GM12878 (cell line): ENCODE measurements at regions not wholly inside any gene's neighbourhood (a gene's known extent, or its start where the extent isn't known, plus 50 kb on each side); places are given as distances from the start of the nearest gene placed in this dataset.

Experiments used
- ATAC-seq: fragments of 200-7000 bp; cut with Tn5 transposase; 3 replicates; pipeline ENCODE4 v1.9.1; 2020; ENCODE audit warnings: mild to moderate bottlenecking, moderate library complexity
- BruUV-seq: library from RNA; stranded (reverse); fragments of 400-500 nt; replicated peaks from 2 replicates; lab custom pipeline; 2021; lab: Mats Ljungman, UMichigan
- CTCF ChIA-PET: fragments of 300-600 bp; sonication (Branson Sonifier 250); formaldehyde crosslinking; extraction: SDS; loops from one replicate; lab custom pipeline; 2021; ENCODE audit warnings: inconsistent platforms; lab: Yijun Ruan, JAX
- POLR2A ChIA-PET: fragments of 350-600 bp; formaldehyde crosslinking; extraction: SDS; loops from one replicate; lab custom pipeline; 2021; ENCODE audit warnings: inconsistent platforms; lab: Charles Lee
- RAD21 ChIA-PET: fragments of 300-600 bp; sonication (Branson Sonifier 250); formaldehyde crosslinking; loops from one replicate; lab custom pipeline; 2023; ENCODE audit warnings: antibody characterized with exemption; ENCODE audit not compliant: unreplicated experiment; lab: Charles Lee
- SMC1A ChIA-PET: fragments of 300-600 bp; sonication (Branson Sonifier 250); formaldehyde crosslinking; loops from one replicate; lab custom pipeline; 2023; ENCODE audit not compliant: unreplicated experiment, uncharacterized antibody; lab: Charles Lee
- DNase-seq: peaks from one replicate; pipeline ENCODE4 v3.0.0-alpha.2; 2011; ENCODE audit warnings: low read depth, low spot score
- FAIRE-seq: peaks from 3 replicates; lab custom pipeline; 2011; peaks lifted over from hg19 to GRCh38; lab: Jason Lieb, UNC
- H2AFZ ChIP-seq: 2 replicates; pipeline ENCODE4 v1.6.0; 2011; ENCODE audit warnings: low read depth, low read length, control low read depth; ENCODE audit not compliant: control insufficient read depth
- H3K27ac ChIP-seq: 2 replicates; pipeline ENCODE4 v1.5.1; 2011; ENCODE audit warnings: control low read depth; ENCODE audit not compliant: control insufficient read depth, insufficient read depth
- H3K27me3 ChIP-seq, 2 experiments: replicated peaks in 1 of 2; 2 replicates each; pipeline versions ENCODE4 v1.6.0 to v1.6.1; 2011; ENCODE audit warnings: low read length in 1 of 2; ENCODE audit not compliant: control insufficient read depth in 2 of 2, insufficient read depth in 2 of 2
- H3K36me3 ChIP-seq, 2 experiments: 2 replicates each; pipeline ENCODE4 v1.5.1; 2011; ENCODE audit warnings: low read length in 1 of 2; ENCODE audit not compliant: control insufficient read depth in 2 of 2, insufficient read depth in 2 of 2
- H3K4me1 ChIP-seq: 2 replicates; pipeline ENCODE4 v1.6.1; 2011; ENCODE audit warnings: mild to moderate bottlenecking, low read length, moderate library complexity, mixed read lengths; ENCODE audit not compliant: control insufficient read depth, insufficient read depth
- H3K4me2 ChIP-seq: 2 replicates; pipeline ENCODE4 v1.6.0; 2011; ENCODE audit warnings: control low read depth; ENCODE audit not compliant: control insufficient read depth, insufficient read depth
- H3K4me3 ChIP-seq: fragments of 200-600 bp; sonication (generic); 2 replicates; pipeline ENCODE4 v1.5.1; 2016
- H3K79me2 ChIP-seq: 2 replicates; pipeline ENCODE4 v1.6.0; 2011; ENCODE audit warnings: low read length; ENCODE audit not compliant: control insufficient read depth, insufficient read depth
- H3K9ac ChIP-seq: 2 replicates; pipeline ENCODE4 v1.8.0; 2011; ENCODE audit warnings: low read length, control low read depth, mixed read lengths; ENCODE audit not compliant: control insufficient read depth, insufficient read depth
- H3K9me3 ChIP-seq: replicated peaks from 3 replicates; pipeline ENCODE4 v1.5.1; 2011; ENCODE audit warnings: mild to moderate bottlenecking, low read length; ENCODE audit not compliant: control insufficient read depth, insufficient read depth
- H4K20me1 ChIP-seq: 2 replicates; pipeline ENCODE4 v1.6.0; 2011; ENCODE audit not compliant: control insufficient read depth, insufficient read depth
- CHD1 ChIP-seq: IDR thresholded peaks from 2 replicates; pipeline ENCODE4 v1.6.1; 2012; ENCODE audit warnings: low read depth, low read length, improper control_type of control experiment
- ETV6 ChIP-seq, 2 experiments: fragments of 450-650 bp in 1 of 2; IDR thresholded peaks in 1 of 2; conservative IDR thresholded peaks in 1 of 2; 2 replicates each; pipeline ENCODE4 v1.6.1; 2014; ENCODE audit warnings: antibody characterized with exemption in 1 of 2, borderline replicate concordance in 1 of 2, low read depth in 1 of 2, mild to moderate bottlenecking in 1 of 2, moderate library complexity in 1 of 2
- EZH2 ChIP-seq: IDR thresholded peaks from 2 replicates; pipeline ENCODE4 v1.6.1; 2012; ENCODE audit warnings: low read depth, mild to moderate bottlenecking, control low read depth, inconsistent platforms, low read length, borderline replicate concordance; ENCODE audit not compliant: control insufficient read depth
- MTA3 ChIP-seq: IDR thresholded peaks from 2 replicates; pipeline ENCODE4 v1.6.1; 2012; ENCODE audit warnings: low read length, inconsistent platforms, borderline replicate concordance
- NFXL1 ChIP-seq: fragments of 450-650 bp; IDR thresholded peaks from 2 replicates; pipeline ENCODE4 v1.6.1; 2017; ENCODE audit warnings: antibody characterized with exemption, mild to moderate bottlenecking, borderline replicate concordance
- NRF1 ChIP-seq: conservative IDR thresholded peaks from 2 replicates; pipeline ENCODE4 v1.6.1; 2011; ENCODE audit warnings: mild to moderate bottlenecking, low read depth, low read length, improper control_type of control experiment
- PAX5 ChIP-seq: IDR thresholded peaks from 2 replicates; pipeline ENCODE4 v1.6.1; 2011; ENCODE audit warnings: low read depth, low read length, borderline replicate concordance
- PAX8 ChIP-seq: fragments of 450-650 bp; IDR thresholded peaks from 2 replicates; pipeline ENCODE4 v1.6.1; 2017; ENCODE audit warnings: mild to moderate bottlenecking, moderate library complexity
- POU2F2 ChIP-seq: IDR thresholded peaks from 3 replicates; pipeline ENCODE4 v1.6.1; 2011; ENCODE audit warnings: low read depth, mild to moderate bottlenecking, low read length, borderline replicate concordance
- SREBF1 ChIP-seq: IDR thresholded peaks from 2 replicates; pipeline ENCODE4 v1.6.1; 2012; ENCODE audit warnings: mild to moderate bottlenecking, low read length
- SREBF2 ChIP-seq: IDR thresholded peaks from 2 replicates; pipeline ENCODE4 v1.6.1; 2012; ENCODE audit warnings: mild to moderate bottlenecking, low read length
- TAF1 ChIP-seq: IDR thresholded peaks from 2 replicates; pipeline ENCODE4 v1.6.1; 2011; ENCODE audit warnings: mild to moderate bottlenecking, low read depth, low read length, borderline replicate concordance
- TBL1XR1 ChIP-seq: IDR thresholded peaks from 2 replicates; pipeline ENCODE4 v1.6.1; 2012; ENCODE audit warnings: low read depth, low read length, improper control_type of control experiment
- ZNF207 ChIP-seq: fragments of 450-650 bp; IDR thresholded peaks from 2 replicates; pipeline ENCODE4 v1.6.1; 2014; ENCODE audit warnings: antibody characterized with exemption, mild to moderate bottlenecking, borderline replicate concordance
- ZNF24 ChIP-seq: fragments of 450-650 bp; IDR thresholded peaks from 2 replicates; pipeline ENCODE4 v1.6.1; 2017; ENCODE audit warnings: antibody characterized with exemption, mild to moderate bottlenecking
- ZNF622 ChIP-seq: fragments of 450-650 bp; IDR thresholded peaks from 2 replicates; pipeline ENCODE4 v1.6.1; 2017; ENCODE audit warnings: mild to moderate bottlenecking, inconsistent platforms
- WGBS: methylation state at CpG from one replicate; pipeline ENCODE4 v1.1.6; 2016; ENCODE audit warnings: low lambda C conversion rate; ENCODE audit not compliant: insufficient replicate concordance, insufficient coverage; ENCODE audit errors: missing lambda C conversion rate; 5-methylcytosine and 5-hydroxymethylcytosine counted together
- in situ Hi-C: fragments of 300-500 bp; cut with MboI; formaldehyde crosslinking; loops from 9 replicates; pipeline ENCODE4 v1.14.3; 2018; ENCODE audit warnings: mixed read lengths
- intact Hi-C: fragments of 100-400 bp; cut with micrococcal nuclease; formaldehyde crosslinking; loops from one replicate; pipeline ENCODE4 v1.14.2; 2022; ENCODE audit not compliant: unreplicated experiment
- TF ChIP-seq, protein P1 (sequence below): IDR thresholded peaks from 2 replicates; pipeline ENCODE4 v1.6.1; 2011; ENCODE audit warnings: low read depth, low read length, improper control_type of control experiment, borderline replicate concordance
- TF ChIP-seq, protein P2 (sequence below): fragments of 450-650 bp; formaldehyde crosslinking; IDR thresholded peaks from 2 replicates; pipeline ENCODE4 v1.5.0; 2022; ENCODE audit warnings: mild to moderate bottlenecking, missing genetic modification characterization
- TF ChIP-seq, protein P3 (sequence below): fragments of 450-650 bp; IDR thresholded peaks from 2 replicates; pipeline ENCODE4 v1.6.1; 2016; ENCODE audit warnings: mild to moderate bottlenecking
- TF ChIP-seq, protein P4 (sequence below): IDR thresholded peaks from 2 replicates; pipeline ENCODE4 v1.6.1; 2011; ENCODE audit warnings: borderline replicate concordance, low read depth, mild to moderate bottlenecking, moderate library complexity, mixed read lengths, low read length; ENCODE audit not compliant: insufficient read depth; ENCODE audit errors: extremely low read length

DNA sequence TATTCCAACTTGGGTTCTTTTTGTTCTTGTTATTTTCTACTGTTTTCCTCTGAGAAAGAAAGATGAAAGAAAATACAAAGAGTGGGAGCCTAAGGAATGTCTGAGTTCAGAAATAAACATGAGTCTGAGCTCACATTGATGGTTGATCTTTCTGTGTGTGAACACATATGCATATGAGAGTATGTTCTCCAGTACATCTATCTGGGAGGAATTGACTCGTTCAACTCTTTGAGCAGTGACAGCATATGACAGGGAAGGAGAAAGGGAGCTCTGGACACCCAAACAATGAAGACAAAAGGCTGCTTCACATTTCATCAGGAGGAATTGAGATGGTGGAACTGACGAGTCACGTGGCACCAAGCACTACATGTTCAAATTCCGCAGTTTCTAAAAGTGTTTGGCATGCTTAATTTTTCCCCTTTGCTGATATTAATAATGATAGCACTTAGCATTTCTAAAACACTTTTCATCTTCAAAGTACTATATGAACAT lies 229.8 kb upstream of the ACVR2A start:
- H3K9me3 ChIP-seq, result no peaks in the 10 kb centered on the region
- no peaks in the 10 kb centered on the region for H3K36me3 ChIP-seq
- RAD21 ChIA-PET, result no interaction called here
- no peak overlapping the region for H3K4me2 ChIP-seq
- no peak overlapping the region for H3K27ac ChIP-seq
- ATAC-seq (no peak), FAIRE-seq (no peak), DNase-seq (no peak)
- POLR2A ChIA-PET, result no interaction called here
- H3K4me1 ChIP-seq, result no peaks in the 10 kb centered on the region
- intact Hi-C loops, result no loop called here
- H3K4me3 ChIP-seq, result no peak overlapping the region
- 80% methylated on average over 4 of the region's 4 CpGs for WGBS
- SMC1A ChIA-PET, result no interaction called here
- CTCF ChIA-PET, result no interaction called here
- H3K27me3 ChIP-seq, result no peaks in the 10 kb centered on the region
- TF ChIP-seq CHD1 (no peak), PAX8 (no peak), SREBF1 (no peak), PAX5 (no peak), TAF1 (no peak), NRF1 (no peak), ZNF207 (no peak), POU2F2 (no peak), NFXL1 (no peak), ZNF622 (no peak), EZH2 (no peak), TBL1XR1 (no peak), SREBF2 (no peak), ETV6 (conservative IDR thresholded peaks at IDR 0.05 in 1 of 2, IDR thresholded peaks at IDR 0.05 in 1 of 2; ENCODE audit: borderline replicate concordance in 1 of 2, low read depth in 1 of 2) (no peak), MTA3 (no peak), ZNF24 (no peak)
- TF ChIP-seq, protein P1, sequence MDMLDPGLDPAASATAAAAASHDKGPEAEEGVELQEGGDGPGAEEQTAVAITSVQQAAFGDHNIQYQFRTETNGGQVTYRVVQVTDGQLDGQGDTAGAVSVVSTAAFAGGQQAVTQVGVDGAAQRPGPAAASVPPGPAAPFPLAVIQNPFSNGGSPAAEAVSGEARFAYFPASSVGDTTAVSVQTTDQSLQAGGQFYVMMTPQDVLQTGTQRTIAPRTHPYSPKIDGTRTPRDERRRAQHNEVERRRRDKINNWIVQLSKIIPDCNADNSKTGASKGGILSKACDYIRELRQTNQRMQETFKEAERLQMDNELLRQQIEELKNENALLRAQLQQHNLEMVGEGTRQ, result no peak
- TF ChIP-seq, protein P2, sequence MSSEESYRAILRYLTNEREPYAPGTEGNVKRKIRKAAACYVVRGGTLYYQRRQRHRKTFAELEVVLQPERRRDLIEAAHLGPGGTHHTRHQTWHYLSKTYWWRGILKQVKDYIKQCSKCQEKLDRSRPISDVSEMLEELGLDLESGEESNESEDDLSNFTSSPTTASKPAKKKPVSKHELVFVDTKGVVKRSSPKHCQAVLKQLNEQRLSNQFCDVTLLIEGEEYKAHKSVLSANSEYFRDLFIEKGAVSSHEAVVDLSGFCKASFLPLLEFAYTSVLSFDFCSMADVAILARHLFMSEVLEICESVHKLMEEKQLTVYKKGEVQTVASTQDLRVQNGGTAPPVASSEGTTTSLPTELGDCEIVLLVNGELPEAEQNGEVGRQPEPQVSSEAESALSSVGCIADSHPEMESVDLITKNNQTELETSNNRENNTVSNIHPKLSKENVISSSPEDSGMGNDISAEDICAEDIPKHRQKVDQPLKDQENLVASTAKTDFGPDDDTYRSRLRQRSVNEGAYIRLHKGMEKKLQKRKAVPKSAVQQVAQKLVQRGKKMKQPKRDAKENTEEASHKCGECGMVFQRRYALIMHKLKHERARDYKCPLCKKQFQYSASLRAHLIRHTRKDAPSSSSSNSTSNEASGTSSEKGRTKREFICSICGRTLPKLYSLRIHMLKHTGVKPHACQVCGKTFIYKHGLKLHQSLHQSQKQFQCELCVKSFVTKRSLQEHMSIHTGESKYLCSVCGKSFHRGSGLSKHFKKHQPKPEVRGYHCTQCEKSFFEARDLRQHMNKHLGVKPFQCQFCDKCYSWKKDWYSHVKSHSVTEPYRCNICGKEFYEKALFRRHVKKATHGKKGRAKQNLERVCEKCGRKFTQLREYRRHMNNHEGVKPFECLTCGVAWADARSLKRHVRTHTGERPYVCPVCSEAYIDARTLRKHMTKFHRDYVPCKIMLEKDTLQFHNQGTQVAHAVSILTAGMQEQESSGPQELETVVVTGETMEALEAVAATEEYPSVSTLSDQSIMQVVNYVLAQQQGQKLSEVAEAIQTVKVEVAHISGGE, result no peak
- TF ChIP-seq, protein P3, sequence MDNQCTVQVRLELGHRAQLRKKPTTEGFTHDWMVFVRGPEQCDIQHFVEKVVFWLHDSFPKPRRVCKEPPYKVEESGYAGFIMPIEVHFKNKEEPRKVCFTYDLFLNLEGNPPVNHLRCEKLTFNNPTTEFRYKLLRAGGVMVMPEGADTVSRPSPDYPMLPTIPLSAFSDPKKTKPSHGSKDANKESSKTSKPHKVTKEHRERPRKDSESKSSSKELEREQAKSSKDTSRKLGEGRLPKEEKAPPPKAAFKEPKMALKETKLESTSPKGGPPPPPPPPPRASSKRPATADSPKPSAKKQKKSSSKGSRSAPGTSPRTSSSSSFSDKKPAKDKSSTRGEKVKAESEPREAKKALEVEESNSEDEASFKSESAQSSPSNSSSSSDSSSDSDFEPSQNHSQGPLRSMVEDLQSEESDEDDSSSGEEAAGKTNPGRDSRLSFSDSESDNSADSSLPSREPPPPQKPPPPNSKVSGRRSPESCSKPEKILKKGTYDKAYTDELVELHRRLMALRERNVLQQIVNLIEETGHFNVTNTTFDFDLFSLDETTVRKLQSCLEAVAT, result no peak
- TF ChIP-seq, protein P4, sequence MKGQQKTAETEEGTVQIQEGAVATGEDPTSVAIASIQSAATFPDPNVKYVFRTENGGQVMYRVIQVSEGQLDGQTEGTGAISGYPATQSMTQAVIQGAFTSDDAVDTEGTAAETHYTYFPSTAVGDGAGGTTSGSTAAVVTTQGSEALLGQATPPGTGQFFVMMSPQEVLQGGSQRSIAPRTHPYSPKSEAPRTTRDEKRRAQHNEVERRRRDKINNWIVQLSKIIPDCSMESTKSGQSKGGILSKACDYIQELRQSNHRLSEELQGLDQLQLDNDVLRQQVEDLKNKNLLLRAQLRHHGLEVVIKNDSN, result no peak
- H4K20me1 ChIP-seq, result no peaks in the 10 kb centered on the region
- in situ Hi-C loops, result no loop called here
- BruUV-seq, result no TSS peak
- no peak overlapping the region for H3K9ac ChIP-seq
- no peak overlapping the region for H2AFZ ChIP-seq
- no peaks in the 10 kb centered on the region for H3K79me2 ChIP-seq
